ENCODE measurements at regions not wholly inside any gene's neighbourhood (a gene's known extent, or its start where the extent isn't known, plus 50 kb on each side); places are given as distances from the start of the nearest gene placed in this dataset.

- CTCF ChIA-PET = no interaction called here
- Histone ChIP-seq H3K27me3 (ENCODE audit: insufficient read depth) (peaks cover 5% of the 10 kb centered on the region; the same call in 1 of the 2 replicates), H3K4me3 (ENCODE audit: low read depth in 2 of 2, low read length in 1 of 2) (no peak overlapping the region), H3K9ac (no peak overlapping the region), H3K79me2 (ENCODE audit: insufficient read depth) (no peaks in the 10 kb centered on the region), H4K20me1 (ENCODE audit: insufficient read depth) (no peaks in the 10 kb centered on the region), H3K4me2 (no peak overlapping the region), H3K9me2 (no peaks in the 10 kb centered on the region), H3K4me1 (ENCODE audit: control insufficient read depth in 1 of 2, insufficient read depth in 2 of 2, low read depth in 1 of 2, low read length in 1 of 2) (no peaks in the 10 kb centered on the region), H3K9me3 (no peaks in the 10 kb centered on the region), H3F3A (replicated peaks; ENCODE audit: insufficient read depth) (no peaks in the 10 kb centered on the region), H2AFZ (ENCODE audit: low read depth) (no peak overlapping the region), H3K36me3 (replicated peaks in 1 of 2; ENCODE audit: control insufficient read depth in 1 of 2, insufficient read depth in 2 of 2, low read length in 1 of 2) (no peaks in the 10 kb centered on the region), H3K27ac (ENCODE audit: low read depth in 2 of 2, low read length in 1 of 2) (no peak overlapping the region)
- POLR2A ChIA-PET = no interaction called here
- TF ChIP-seq REST (IDR thresholded peaks at IDR 0.05; ENCODE audit: low read depth, low read length) (no peak), GATA2 (CRISPR knock-in tag; IDR thresholded peaks at IDR 0.05) (no peak), USF2 (IDR thresholded peaks at IDR 0.05; ENCODE audit: borderline replicate concordance, low read depth, low read length) (no peak), TCF12 (IDR thresholded peaks at IDR 0.05) (no peak), TEAD4 (IDR thresholded peaks at IDR 0.05; ENCODE audit: borderline replicate concordance, insufficient read depth) (no peak), GABPA (IDR thresholded peaks at IDR 0.05; ENCODE audit: low read depth) (no peak), FOSL2 (IDR thresholded peaks at IDR 0.05; ENCODE audit: borderline replicate concordance, low read depth) (no peak), JUND (IDR thresholded peaks at IDR 0.05) (no peak), MEF2A (IDR thresholded peaks at IDR 0.05; ENCODE audit: borderline replicate concordance, low read depth) (no peak), RXRA (IDR thresholded peaks at IDR 0.05; ENCODE audit: borderline replicate concordance, low read depth) (no peak), PBX3 (IDR thresholded peaks at IDR 0.05) (no peak), EZH2phosphoT487 (IDR thresholded peaks at IDR 0.05; ENCODE audit: borderline replicate concordance, low read depth) (no peak), FOXJ3 (CRISPR knock-in tag; IDR thresholded peaks at IDR 0.05) (no peak), RCOR1 (IDR thresholded peaks at IDR 0.05; ENCODE audit: low read length) (no peak)
- WGBS (ENCODE audit: low lambda C conversion rate) = 19% methylated on average over 5 of the region's 5 CpGs
- DNase-seq = no peak
Measured at GRCh38 chr11:97000481-97000880, 610.7 kb downstream of the JRKL start.

Data from SK-N-SH (cell line).